ENCODE measurements at regions not wholly inside any gene's neighbourhood (a gene's known extent, or its start where the extent isn't known, plus 50 kb on each side); places are given as distances from the start of the nearest gene placed in this dataset.
"Not testable (repeated sequence)": the region's sequence is repeated elsewhere in the genome, so short reads cannot be mapped to it uniquely, and the experiment has no call there.

- CTCF ChIA-PET = no interaction called here
- no peak overlapping the region for H3K4me3 ChIP-seq (ENCODE audit: low read depth, low read length)
- TF ChIP-seq CTCF (IDR thresholded peaks at IDR 0.05; ENCODE audit: insufficient read depth, low read length, missing control alignments) = no peak
- POLR2A ChIA-PET = no interaction called here
- DNase-seq (ENCODE audit: low read depth, low spot score) = no peak
Observed at GRCh38 chr6:94902974-94903628, 674.2 kb upstream of the MANEA start.

GRCh38 chr6:94899191-94899590 is 678.1 kb upstream of the MANEA start:
- CTCF ChIA-PET = no interaction called here
- TF ChIP-seq CTCF (IDR thresholded peaks at IDR 0.05; ENCODE audit: insufficient read depth, low read length, missing control alignments) = no peak

GRCh38 chr6:94894300-94894699 is 683.0 kb upstream of the MANEA start:
- ChIA-PET POLR2A (no interaction called here), CTCF (no interaction called here)
- DNase-seq (ENCODE audit: low read depth, low spot score) = no peak
- no peak overlapping the region for H3K4me3 ChIP-seq (ENCODE audit: low read depth, low read length)
- no peak for TF ChIP-seq CTCF (IDR thresholded peaks at IDR 0.05; ENCODE audit: insufficient read depth, low read length, missing control alignments)

More at GRCh38 chr6:94899191-94899590, 678.1 kb upstream of the MANEA start:
- no peak overlapping the region for H3K4me3 ChIP-seq (ENCODE audit: low read depth, low read length)
- POLR2A ChIA-PET = no interaction called here
- DNase-seq (ENCODE audit: low read depth, low spot score) = no peak

- ChIA-PET POLR2A (no interaction called here), CTCF (no interaction called here)
- no peak overlapping the region for H3K4me3 ChIP-seq (ENCODE audit: low read depth, low read length)
- TF ChIP-seq CTCF (IDR thresholded peaks at IDR 0.05; ENCODE audit: insufficient read depth, low read length, missing control alignments) = no peak
- no peak for DNase-seq (ENCODE audit: low read depth, low spot score)
Observed at GRCh38 chr6:94893327-94893726, 684.0 kb upstream of the MANEA start.

GRCh38 chr6:94873819-94874218 is 703.5 kb upstream of the MANEA start:
- DNase-seq (ENCODE audit: low read depth, low spot score); CTCF ChIA-PET; POLR2A ChIA-PET; H3K4me3 ChIP-seq (ENCODE audit: low read depth, low read length): not testable (repeated sequence)

- ChIA-PET CTCF (no interaction called here), POLR2A (no interaction called here)
- no peak overlapping the region for H3K4me3 ChIP-seq (ENCODE audit: low read depth, low read length)
- DNase-seq (ENCODE audit: low read depth, low spot score) = no peak
- TF ChIP-seq CTCF (IDR thresholded peaks at IDR 0.05; ENCODE audit: insufficient read depth, low read length, missing control alignments) = no peak
Observed at GRCh38 chr6:94862112-94862511, 715.2 kb upstream of the MANEA start.

- TF ChIP-seq CTCF (IDR thresholded peaks at IDR 0.05; ENCODE audit: insufficient read depth, low read length, missing control alignments) = no peak
- no peak for DNase-seq (ENCODE audit: low read depth, low spot score)
- CTCF ChIA-PET = no interaction called here
- POLR2A ChIA-PET = no interaction called here
- no peak overlapping the region for H3K4me3 ChIP-seq (ENCODE audit: low read depth, low read length)
Observed at GRCh38 chr6:94859924-94860323, 717.4 kb upstream of the MANEA start.

GRCh38 chr6:94856999-94857398 is 720.3 kb upstream of the MANEA start:
- CTCF ChIA-PET; DNase-seq (ENCODE audit: low read depth, low spot score); POLR2A ChIA-PET; H3K4me3 ChIP-seq (ENCODE audit: low read depth, low read length): not testable (repeated sequence)

GRCh38 chr6:94851329-94851728 is 726.0 kb upstream of the MANEA start:
- H3K4me3 ChIP-seq (ENCODE audit: low read depth, low read length); CTCF ChIA-PET; DNase-seq (ENCODE audit: low read depth, low spot score); POLR2A ChIA-PET: not testable (repeated sequence)
